CD14-positive monocyte (primary cell): ENCODE measurements at regions not wholly inside any gene's neighbourhood (a gene's known extent, or its start where the extent isn't known, plus 50 kb on each side); places are given as distances from the start of the nearest gene placed in this dataset.

Experiments used
- DNase-seq, 3 donors: peaks; one replicate each; pipeline ENCODE4 v3.0.0-alpha.2; 2011 to 2022
- H2AFZ ChIP-seq: 2 replicates; pipeline ENCODE4 v1.6.0; 2012; ENCODE audit warnings: mild to moderate bottlenecking, low read depth, low read length, inconsistent platforms; ENCODE audit not compliant: insufficient read depth, poor library complexity, severe bottlenecking
- H3K27ac ChIP-seq, 2 donors: 1 replicate in 1 of 2; 2 replicates in 1 of 2; pipeline ENCODE4 v1.5.1; 2012 to 2013; ENCODE audit warnings: low read length in 2 of 2, control low read depth in 1 of 2, inconsistent platforms in 1 of 2, low read depth in 1 of 2, mild to moderate bottlenecking in 1 of 2
- H3K27me3 ChIP-seq, 2 donors: one replicate each; pipeline versions ENCODE4 v1.6.0 to v1.6.1; 2011 to 2013; ENCODE audit warnings: low read length in 2 of 2; ENCODE audit not compliant: control insufficient read depth in 2 of 2, insufficient read depth in 2 of 2
- H3K36me3 ChIP-seq, 2 donors: replicated peaks in 1 of 2; 1 replicate in 1 of 2; 2 replicates in 1 of 2; pipeline versions ENCODE4 v1.5.1 to v1.6.1; 2012 to 2013; ENCODE audit warnings: low read length in 2 of 2, control low read depth in 1 of 2, inconsistent platforms in 1 of 2, mild to moderate bottlenecking in 1 of 2; ENCODE audit not compliant: insufficient read depth in 2 of 2, control insufficient read depth in 1 of 2
- H3K4me1 ChIP-seq, 2 donors: 1 replicate in 1 of 2; 2 replicates in 1 of 2; pipeline versions ENCODE4 v1.5.1 to v1.6.1; 2012 to 2013; ENCODE audit warnings: low read length in 2 of 2, control low read depth in 1 of 2, inconsistent platforms in 1 of 2, mild to moderate bottlenecking in 1 of 2, moderate library complexity in 1 of 2; ENCODE audit not compliant: insufficient read depth in 2 of 2, control insufficient read depth in 1 of 2
- H3K4me2 ChIP-seq: replicated peaks from 2 replicates; pipeline ENCODE3; 2012; ENCODE audit warnings: low read length, moderate library complexity, mild to moderate bottlenecking; ENCODE audit not compliant: poor library complexity, severe bottlenecking; ENCODE audit errors: extremely low read depth
- H3K4me3 ChIP-seq, 3 experiments: fragments of 200-600 bp in 1 of 3; sonication (generic) in 1 of 3; replicated peaks in 1 of 3; 1 replicate in 2 of 3; 2 replicates in 1 of 3; pipeline ENCODE4 v1.5.1; 2011 to 2013; ENCODE audit warnings: low read length in 3 of 3, mild to moderate bottlenecking in 3 of 3, control low read depth in 2 of 3, low read depth in 2 of 3, inconsistent platforms in 1 of 3, moderate library complexity in 1 of 3
- H3K79me2 ChIP-seq: 2 replicates; pipeline ENCODE4 v1.6.0; 2012; ENCODE audit warnings: mild to moderate bottlenecking, control low read depth, inconsistent platforms, low read length, moderate library complexity; ENCODE audit not compliant: insufficient read depth
- H3K9ac ChIP-seq: 2 replicates; pipeline ENCODE4 v1.6.0; 2017; ENCODE audit warnings: low read length, mild to moderate bottlenecking; ENCODE audit not compliant: insufficient read depth, poor library complexity, severe bottlenecking
- H3K9me3 ChIP-seq, 2 donors: replicated peaks in 1 of 2; 1 replicate in 1 of 2; 2 replicates in 1 of 2; pipeline versions ENCODE4 v1.5.1 to v1.6.1; 2012 to 2013; ENCODE audit warnings: low read length in 2 of 2, control low read depth in 1 of 2; ENCODE audit not compliant: control insufficient read depth in 1 of 2, insufficient read depth in 1 of 2
- H4K20me1 ChIP-seq: 2 replicates; pipeline ENCODE4 v1.6.0; 2012; ENCODE audit warnings: mild to moderate bottlenecking, low read length, control low read depth, moderate library complexity; ENCODE audit not compliant: insufficient read depth
- H3K27ac Mint-ChIP-seq, 7 donors: one replicate each; pipeline ENCODE4 v1.8.0; 2020; ENCODE audit warnings: mild to moderate bottlenecking in 7 of 7, mixed read lengths in 7 of 7, moderate library complexity in 6 of 7, inconsistent platforms in 2 of 7
- H3K27me3 Mint-ChIP-seq, 3 donors: one replicate each; pipeline ENCODE4 v1.8.0; 2021 to 2022; ENCODE audit warnings: low read depth in 3 of 3, mild to moderate bottlenecking in 3 of 3, mixed read lengths in 3 of 3, moderate library complexity in 3 of 3, inconsistent platforms in 1 of 3
- H3K36me3 Mint-ChIP-seq, 2 donors: one replicate each; pipeline ENCODE4 v1.8.0; 2020; ENCODE audit warnings: mixed read lengths in 2 of 2, inconsistent platforms in 1 of 2, mild to moderate bottlenecking in 1 of 2
- H3K4me1 Mint-ChIP-seq: one replicate; pipeline ENCODE4 v1.8.0; 2020; ENCODE audit warnings: mild to moderate bottlenecking, mixed read lengths
- H3K4me3 Mint-ChIP-seq, 2 donors: one replicate each; pipeline ENCODE4 v1.8.0; 2020; ENCODE audit warnings: mild to moderate bottlenecking in 2 of 2, mixed read lengths in 2 of 2, moderate library complexity in 1 of 2
- H3K9me3 Mint-ChIP-seq, 7 donors: one replicate each; pipeline ENCODE4 v1.8.0; 2020 to 2022; ENCODE audit warnings: mixed read lengths in 7 of 7, mild to moderate bottlenecking in 6 of 7, moderate library complexity in 6 of 7, inconsistent platforms in 2 of 7
- WGBS: methylation state at CpG from one replicate; pipeline ENCODE4 v1.1.5; 2013; ENCODE audit warnings: missing lambda C conversion rate; ENCODE audit not compliant: insufficient coverage; 5-methylcytosine and 5-hydroxymethylcytosine counted together
- intact Hi-C, 2 donors: fragments of 100-400 bp; cut with micrococcal nuclease; formaldehyde crosslinking; loops; one replicate each; pipeline versions ENCODE4 v1.15.0 to v1.15.1; 2023
- TF ChIP-seq, protein P1 (sequence below): fragments of 200-600 bp; IDR thresholded peaks from one replicate; pipeline ENCODE4 v1.8.0; 2022; ENCODE audit warnings: antibody characterized with exemption, mild to moderate bottlenecking

DNA sequence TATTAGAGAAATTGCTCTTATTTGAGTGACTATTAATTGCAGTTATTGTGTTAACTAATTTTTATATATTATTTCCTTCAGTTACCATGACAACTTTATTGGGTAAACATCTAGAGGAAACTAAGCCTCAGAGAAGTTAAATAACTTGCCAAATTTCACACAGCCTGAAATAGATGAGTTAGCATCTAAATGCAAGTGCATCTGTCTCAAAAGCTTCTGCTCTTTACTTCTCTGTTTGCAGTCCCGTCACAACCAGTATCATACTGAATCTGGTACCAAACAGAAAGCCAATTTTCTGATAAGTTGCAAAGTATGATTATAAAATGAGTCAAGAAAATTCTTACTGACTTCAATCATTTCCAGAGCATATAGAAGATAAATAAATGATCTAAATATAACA, 1544.9 kb upstream of the PCDH7 start:
- H4K20me1 ChIP-seq = no peaks in the 10 kb centered on the region

DNA sequence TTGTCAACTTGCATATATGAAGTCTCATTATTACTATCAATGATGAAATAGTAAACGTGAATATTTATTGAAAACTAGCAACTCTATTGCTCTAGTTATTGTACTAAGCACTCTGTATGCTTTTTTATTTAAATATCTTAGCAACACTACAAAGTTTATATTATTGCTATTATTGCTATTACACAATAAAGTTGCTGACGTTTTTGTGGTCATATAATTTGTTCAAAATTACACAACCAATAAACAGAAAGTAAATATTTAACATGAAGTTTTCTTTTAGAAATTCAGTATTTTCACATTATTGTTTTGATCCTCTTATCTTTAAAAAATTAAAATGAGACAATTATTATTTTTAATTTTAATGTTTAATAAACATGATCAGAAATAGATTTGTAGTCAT, 1521.1 kb upstream of the PCDH7 start:
- DNase-seq = no peak
- Histone ChIP-seq H3K79me2 (no peaks in the 10 kb centered on the region), H3K36me3 (no peaks in the 10 kb centered on the region), H3K4me2 (no peak overlapping the region), H2AFZ (no peak overlapping the region), H4K20me1 (no peaks in the 10 kb centered on the region), H3K9ac (no peak overlapping the region), H3K4me1 (no peaks in the 10 kb centered on the region), H3K27me3 (no peaks in the 10 kb centered on the region), H3K4me3 (no peak overlapping the region), H3K27ac (no peak overlapping the region), H3K9me3 (no peaks in the 10 kb centered on the region)
- Mint-ChIP-seq H3K36me3 (no peaks in the 10 kb centered on the region), H3K27me3 (no peaks in the 10 kb centered on the region), H3K4me1 (no peaks in the 10 kb centered on the region), H3K27ac (no peak overlapping the region), H3K4me3 (no peak overlapping the region), H3K9me3 (peaks cover 0 to 2% (median 0%) of the 10 kb centered on the region in 7 donors)
- WGBS = no CpG with 5 or more reads among the region's 2 CpGs
- TF ChIP-seq, protein P1, sequence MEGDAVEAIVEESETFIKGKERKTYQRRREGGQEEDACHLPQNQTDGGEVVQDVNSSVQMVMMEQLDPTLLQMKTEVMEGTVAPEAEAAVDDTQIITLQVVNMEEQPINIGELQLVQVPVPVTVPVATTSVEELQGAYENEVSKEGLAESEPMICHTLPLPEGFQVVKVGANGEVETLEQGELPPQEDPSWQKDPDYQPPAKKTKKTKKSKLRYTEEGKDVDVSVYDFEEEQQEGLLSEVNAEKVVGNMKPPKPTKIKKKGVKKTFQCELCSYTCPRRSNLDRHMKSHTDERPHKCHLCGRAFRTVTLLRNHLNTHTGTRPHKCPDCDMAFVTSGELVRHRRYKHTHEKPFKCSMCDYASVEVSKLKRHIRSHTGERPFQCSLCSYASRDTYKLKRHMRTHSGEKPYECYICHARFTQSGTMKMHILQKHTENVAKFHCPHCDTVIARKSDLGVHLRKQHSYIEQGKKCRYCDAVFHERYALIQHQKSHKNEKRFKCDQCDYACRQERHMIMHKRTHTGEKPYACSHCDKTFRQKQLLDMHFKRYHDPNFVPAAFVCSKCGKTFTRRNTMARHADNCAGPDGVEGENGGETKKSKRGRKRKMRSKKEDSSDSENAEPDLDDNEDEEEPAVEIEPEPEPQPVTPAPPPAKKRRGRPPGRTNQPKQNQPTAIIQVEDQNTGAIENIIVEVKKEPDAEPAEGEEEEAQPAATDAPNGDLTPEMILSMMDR = no peak
- intact Hi-C loops = no loop called here

More for the DNA sequence above, 1544.9 kb upstream of the PCDH7 start:
- no peak overlapping the region for H3K4me2 ChIP-seq
- no peaks in the 10 kb centered on the region for H3K36me3 ChIP-seq
- H3K79me2 ChIP-seq = no peaks in the 10 kb centered on the region
- H3K9me3 ChIP-seq = no peaks in the 10 kb centered on the region
- WGBS = no CpG with 5 or more reads among the region's 1 CpG
- H3K9ac ChIP-seq = no peak overlapping the region
- H2AFZ ChIP-seq = no peak overlapping the region
- no peak overlapping the region for H3K4me3 Mint-ChIP-seq
- no peaks in the 10 kb centered on the region for H3K9me3 Mint-ChIP-seq
- no peak for DNase-seq
- H3K4me1 ChIP-seq = no peaks in the 10 kb centered on the region
- intact Hi-C loops = no loop called here
- H3K4me3 ChIP-seq = no peak overlapping the region
- no peaks in the 10 kb centered on the region for H3K27me3 ChIP-seq
- no peaks in the 10 kb centered on the region for H3K36me3 Mint-ChIP-seq
- no peak overlapping the region for H3K27ac ChIP-seq
- H3K4me1 Mint-ChIP-seq = no peaks in the 10 kb centered on the region
- H3K27ac Mint-ChIP-seq = no peak overlapping the region
- H3K27me3 Mint-ChIP-seq = no peaks in the 10 kb centered on the region
- TF ChIP-seq, protein P1 = no peak
